Tibial nerve (tissue), 3 donors: ENCODE measurements at regions not wholly inside any gene's neighbourhood (a gene's known extent, or its start where the extent isn't known, plus 50 kb on each side); places are given as distances from the start of the nearest gene placed in this dataset.

Experiments used
- CTCF ChIP-seq, 5 experiments: fragments of 200-600 bp in 3 of 5; fragments of 450-650 bp in 2 of 5; sonication (generic) in 3 of 5; IDR thresholded peaks; one replicate each; pipeline ENCODE4 v1.5.1; 2016 to 2019; ENCODE audit warnings: antibody characterized with exemption in 5 of 5, mild to moderate bottlenecking in 3 of 5, moderate library complexity in 2 of 5
- POLR2A ChIP-seq, 2 donors: fragments of 450-650 bp; IDR thresholded peaks; one replicate each; pipeline ENCODE4 v1.6.1; 2017; ENCODE audit warnings: antibody characterized with exemption in 2 of 2, mild to moderate bottlenecking in 2 of 2, moderate library complexity in 2 of 2

- TF ChIP-seq CTCF (IDR thresholded peaks at IDR 0.05): no peak
- TF ChIP-seq POLR2A (IDR thresholded peaks at IDR 0.05): no peak
These were observed 334.8 kb upstream of the KAZN start for GRCh38 chr1:14263671-14264070.
